Hippocampal formation (tissue), 2 donors: ENCODE measurements at regions not wholly inside any gene's neighbourhood (a gene's known extent, or its start where the extent isn't known, plus 50 kb on each side); places are given as distances from the start of the nearest gene placed in this dataset.

ENCODE experiments used
- DNase-seq, 2 donors: peaks; one replicate each; lab custom pipeline; 2025; lab: John Stamatoyannopoulos, UW

DNA sequence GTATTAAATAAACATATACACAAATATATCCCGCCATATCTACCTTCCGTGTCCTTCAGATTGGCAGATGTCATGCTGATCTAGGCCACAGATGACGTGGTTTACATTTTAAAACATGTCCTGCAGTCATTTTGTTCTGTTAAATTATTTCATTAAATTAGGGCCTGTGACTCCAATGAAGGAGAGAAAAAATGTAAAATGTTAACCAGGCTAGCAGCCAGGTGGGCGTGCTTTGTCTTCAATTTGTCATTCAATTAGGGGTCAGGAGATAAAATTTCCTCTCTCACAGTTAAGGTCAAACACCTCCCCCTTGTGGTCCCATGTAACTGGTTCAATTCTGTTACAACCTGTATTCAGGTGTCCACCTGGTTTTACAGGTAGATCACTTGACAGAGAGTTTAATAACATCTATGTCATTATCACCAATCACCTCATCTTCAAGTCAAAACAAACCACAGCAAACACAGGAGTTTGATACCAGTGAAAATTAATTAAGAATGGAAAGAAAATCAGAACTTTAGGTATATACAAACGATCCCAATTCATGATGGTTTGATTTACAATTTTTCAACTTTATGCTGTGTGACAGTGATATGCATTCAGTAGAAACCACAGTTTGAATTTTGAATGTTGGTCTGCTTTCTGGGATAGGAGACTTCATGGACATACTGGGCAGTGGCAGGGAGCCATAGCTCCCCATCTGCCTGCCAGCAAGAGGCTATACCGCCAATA, 339.4 kb downstream of the CMPK2 start:
- no peak for DNase-seq

GRCh38 chr2:6531304-6531703, 334.4 kb downstream of the CMPK2 start:
- no peak for DNase-seq

DNA sequence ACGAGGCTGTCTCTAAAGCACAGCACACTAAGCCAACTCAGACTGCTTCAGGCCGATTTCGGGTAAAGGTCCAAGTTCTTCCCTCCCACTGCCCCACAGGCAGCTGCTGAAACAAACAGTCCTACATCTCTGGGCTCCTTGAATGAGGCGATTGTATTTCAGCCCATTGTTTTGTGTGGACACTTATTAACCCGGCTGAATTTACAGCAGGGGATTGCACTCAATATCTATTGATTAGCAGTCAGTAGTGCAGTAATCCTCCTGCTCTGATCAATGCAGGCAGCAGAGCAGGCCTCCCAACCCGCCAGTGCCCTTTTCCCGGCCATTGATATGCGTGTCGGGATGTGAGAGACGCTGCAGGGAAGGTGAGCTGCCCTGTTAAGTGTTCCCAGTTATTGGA, 330.1 kb downstream of the CMPK2 start:
- peak; percentile 33 to 53 for DNase-seq

- DNase-seq = no peak
These were observed 327.1 kb downstream of the CMPK2 start for GRCh38 chr2:6538607-6539006.

DNA sequence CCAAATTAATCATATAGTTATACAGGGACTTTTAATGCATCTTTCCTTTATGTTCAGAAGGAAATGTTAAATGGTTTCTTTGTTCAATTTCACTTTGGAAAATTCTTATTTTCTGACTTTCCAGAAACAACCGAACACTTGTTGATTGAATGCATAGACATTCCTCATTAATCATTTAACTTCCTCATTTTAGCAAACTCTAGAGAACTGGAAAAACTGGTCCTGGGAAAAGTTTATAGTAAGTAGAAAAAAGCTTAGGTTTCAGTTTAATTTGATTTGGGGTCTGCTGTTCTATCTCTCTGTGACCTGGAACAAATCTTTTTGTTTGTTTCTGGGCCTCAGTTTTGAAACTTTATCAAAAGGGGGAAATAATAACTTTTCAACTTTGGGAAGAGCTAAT, 320.4 kb downstream of the CMPK2 start:
- DNase-seq = no peak

GRCh38 chr2:6545795-6546194, 319.9 kb downstream of the CMPK2 start:
- no peak for DNase-seq

- DNase-seq = peak in 1 of 2 donors; percentile 2
These were observed 311.2 kb downstream of the CMPK2 start for GRCh38 chr2:6554466-6554865.

DNA sequence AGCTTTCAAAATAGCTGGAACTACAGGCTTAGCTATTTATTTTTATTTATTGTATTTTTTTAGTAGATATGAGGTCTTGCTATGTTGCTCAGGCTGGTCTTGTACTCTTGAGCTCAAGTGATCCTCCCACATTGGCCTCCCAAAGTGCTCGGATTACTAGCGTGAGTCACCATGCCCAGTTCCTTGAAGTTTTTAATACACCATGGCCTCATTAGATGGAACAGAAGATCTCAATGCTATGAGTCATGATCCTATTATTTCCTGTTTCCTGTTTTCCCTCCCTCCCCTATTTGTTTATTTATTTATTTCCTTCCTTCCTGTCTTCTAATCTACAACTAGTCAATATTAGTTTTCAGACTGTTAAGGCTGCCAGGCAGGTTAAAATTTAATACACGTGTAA, 309.0 kb downstream of the CMPK2 start:
- no peak for DNase-seq

GRCh38 chr2:6557737-6558136, 308.0 kb downstream of the CMPK2 start:
- DNase-seq = no peak

DNA sequence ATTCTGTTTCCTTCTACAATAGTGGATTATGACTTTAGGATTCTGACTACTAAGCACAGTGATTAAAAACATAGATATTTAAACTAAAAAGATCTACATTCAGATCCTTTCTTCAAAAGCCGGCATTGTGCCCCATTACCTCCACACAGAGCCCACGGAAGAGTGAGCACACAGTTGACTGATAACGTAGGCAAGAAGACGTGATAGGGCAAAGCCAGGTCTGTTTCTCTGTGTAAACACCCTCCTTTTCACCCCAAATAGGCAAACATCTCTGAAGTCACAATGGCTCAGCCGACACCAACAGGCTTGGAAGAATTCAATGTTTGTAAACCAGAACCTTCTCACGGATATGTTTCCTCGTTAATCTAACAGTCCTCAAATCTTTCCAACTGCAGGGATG, 302.9 kb downstream of the CMPK2 start:
- no peak for DNase-seq

DNA sequence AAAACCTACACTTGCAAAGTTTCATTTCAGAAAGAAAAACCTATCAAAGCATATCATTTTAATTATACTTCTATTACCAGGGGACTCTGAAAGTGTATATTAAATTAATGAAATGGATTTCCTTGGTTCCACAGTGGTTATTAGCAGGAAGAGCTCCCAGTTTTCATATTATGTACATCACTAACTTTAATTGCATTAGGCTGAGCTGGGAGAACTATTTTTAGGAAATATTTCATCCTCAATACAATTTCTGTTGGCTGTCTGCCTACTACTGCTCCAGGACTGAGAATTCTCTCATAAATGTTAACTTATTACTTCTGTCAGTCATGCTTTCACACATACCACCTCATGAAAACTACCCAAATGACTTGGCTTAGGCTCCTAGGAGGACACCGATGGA, 301.4 kb downstream of the CMPK2 start:
- DNase-seq = no peak

GRCh38 chr2:6574121-6574520, 291.6 kb downstream of the CMPK2 start:
- DNase-seq = no peak

DNA sequence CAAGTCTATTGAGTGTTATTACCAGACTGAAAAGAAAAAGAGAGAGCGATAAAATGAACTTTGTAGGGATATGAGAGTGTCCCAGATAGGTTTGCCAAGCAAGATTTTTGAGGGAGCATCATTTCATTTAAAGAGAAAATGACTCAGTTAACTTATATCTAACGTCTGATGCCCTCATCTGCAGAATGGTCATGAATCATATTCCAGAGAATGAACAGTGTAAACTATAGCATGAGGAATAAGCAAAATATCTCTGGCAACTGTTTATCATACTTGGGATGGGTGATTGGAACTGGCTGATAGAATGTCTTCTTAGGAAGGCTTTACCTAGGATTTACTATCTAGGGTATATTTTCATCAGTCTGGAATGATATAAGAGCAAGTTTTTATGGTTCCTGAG, 289.4 kb downstream of the CMPK2 start:
- DNase-seq = no peak

DNA sequence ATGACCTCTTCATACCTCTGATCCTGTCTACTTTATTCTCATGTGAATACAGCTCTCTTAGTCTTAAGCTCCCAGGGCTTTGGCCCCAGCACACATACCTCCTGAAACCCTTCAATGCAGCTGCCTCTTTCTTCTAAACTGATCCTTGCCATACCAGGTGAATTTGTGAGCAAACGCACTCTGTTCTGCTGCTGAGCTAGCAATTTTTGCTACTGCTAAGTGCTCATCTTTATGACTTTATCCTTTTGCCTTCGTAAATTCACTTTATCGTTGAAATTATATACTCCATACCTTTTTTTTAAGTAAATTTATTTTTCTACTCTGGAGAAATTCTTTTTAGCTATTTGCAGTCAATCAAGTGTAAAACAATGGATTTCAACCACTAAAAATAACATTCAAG, 287.7 kb downstream of the CMPK2 start:
- no peak for DNase-seq

DNA sequence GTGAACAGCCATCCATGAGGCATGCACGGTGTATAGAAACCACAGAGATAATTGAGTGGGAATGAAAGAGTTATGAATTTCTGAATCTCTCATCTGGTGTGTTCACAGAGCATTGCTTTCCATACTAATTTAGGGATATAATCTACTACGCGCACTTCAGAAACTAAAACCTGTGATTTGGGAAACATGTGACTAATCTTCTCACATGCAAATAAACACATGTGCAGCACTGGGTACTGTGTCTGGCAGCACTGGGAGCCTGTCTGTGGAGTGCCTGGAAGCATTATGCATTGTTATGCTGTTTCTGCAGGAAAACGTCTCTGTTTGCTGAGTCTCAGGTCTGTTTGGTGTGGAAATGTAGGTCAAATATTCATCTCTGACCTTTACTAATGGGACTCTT, 287.3 kb downstream of the CMPK2 start:
- DNase-seq = no peak

- no peak for DNase-seq
These were observed 286.4 kb downstream of the CMPK2 start for GRCh38 chr2:6579281-6579680.

DNA sequence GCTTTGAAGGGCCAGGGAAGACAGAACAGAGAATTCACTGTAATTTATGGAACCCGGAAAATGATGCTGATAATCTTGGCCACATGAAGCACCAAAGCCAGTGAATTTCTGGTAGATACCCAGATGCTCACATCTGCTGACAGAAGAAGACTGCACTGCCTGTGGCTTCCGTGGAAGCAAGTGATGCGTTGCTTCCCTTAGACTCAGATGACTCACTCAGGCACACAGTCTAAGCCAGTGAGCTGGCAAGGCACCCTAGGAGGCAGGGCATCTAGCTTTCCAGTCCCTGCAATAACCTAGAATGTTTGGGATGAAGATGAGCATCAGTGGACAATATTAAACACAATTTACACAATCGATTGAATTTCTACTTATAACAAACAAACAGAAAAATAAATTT, 284.7 kb downstream of the CMPK2 start:
- no peak for DNase-seq

DNA sequence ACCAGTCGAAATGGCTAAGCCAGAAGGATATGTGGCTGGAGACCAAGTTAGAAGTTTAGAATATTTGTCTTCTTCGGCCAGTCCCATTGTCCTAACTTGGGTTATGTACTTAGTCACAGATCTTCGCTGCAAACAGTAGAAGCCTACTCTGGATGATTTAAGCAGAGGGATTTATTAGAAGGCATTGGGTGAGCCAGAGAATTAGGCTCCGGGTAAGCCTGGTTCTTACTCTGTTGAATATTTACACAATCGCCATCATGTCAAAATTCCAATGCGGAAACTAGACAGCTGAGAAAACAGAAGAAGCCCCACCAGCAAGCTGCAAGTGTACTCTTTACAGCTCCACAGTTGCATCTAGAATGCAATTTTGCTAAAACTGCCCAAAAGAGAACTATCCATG, 276.6 kb downstream of the CMPK2 start:
- no peak for DNase-seq

DNA sequence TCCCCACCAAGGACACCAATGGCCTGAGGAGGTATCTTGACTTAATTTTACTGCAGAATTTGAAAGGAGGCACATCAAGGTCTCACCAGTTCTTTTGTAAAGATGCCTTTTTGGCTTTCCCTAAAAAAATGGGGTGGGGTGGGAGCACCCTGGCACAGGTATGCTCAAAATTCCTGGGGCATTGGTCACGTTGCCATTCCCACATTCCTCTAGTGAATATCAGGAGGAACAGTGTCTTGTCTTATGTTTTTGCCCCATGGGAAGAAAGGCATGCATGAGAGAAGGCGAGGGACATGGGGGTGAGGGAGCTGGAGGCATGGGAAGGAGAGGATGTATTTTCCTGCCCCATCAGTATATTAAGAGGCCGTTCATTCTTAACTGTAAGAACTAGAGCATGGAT, 275.3 kb downstream of the CMPK2 start:
- no peak for DNase-seq

DNA sequence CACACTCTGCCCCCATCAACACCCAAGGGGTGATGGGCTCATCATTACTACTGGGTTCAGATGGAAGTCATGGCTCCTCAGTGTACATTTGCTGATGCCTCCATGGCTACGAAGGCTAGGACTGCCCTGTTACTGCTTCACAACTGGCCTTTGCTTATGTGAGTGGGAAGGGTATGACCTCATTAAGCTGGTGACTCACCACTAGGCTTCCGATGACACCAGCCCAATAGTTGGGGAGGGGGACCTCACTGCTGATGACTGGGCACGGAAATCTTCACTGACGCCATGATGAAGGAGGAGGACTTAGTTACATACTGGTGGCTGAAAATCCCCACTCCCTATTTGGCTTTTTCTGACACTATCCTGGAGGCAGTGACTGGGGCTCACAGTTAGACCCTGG, 263.2 kb downstream of the CMPK2 start:
- DNase-seq = no peak

DNA sequence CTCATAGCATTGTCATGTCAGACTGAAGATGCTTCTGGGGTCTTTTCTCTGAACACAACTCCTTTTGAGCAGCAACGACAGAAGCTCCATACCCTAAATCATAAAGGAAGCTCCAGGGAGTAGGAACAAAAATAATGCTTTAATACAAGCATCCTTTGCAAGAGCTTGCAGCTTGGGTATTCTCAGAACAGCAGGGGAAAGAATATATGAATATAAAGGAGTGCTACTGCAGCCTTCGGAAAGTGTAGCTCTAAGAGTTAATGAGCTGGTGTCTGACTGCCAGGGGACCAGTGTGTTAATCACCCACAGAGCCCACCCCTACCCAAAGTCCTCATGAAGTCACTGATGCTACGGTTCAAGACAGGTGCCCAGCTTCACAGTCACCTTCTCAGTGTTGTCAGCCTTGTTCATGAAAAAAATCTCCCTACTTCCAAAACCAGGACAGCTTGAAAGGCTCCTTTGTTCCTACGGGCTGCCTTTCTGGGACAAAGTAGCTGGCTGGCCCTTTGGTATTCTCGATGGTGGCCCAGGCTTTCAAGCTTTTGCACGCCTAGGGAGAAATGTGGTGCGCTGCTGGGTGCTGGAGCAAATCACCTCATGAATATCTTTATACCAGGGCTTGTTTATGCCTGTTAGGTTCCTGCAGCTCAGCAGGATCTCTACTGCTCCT, 259.7 kb downstream of the CMPK2 start:
- no peak for DNase-seq

- DNase-seq = no peak
These were observed 247.9 kb downstream of the CMPK2 start for GRCh38 chr2:6617794-6618193.

DNA sequence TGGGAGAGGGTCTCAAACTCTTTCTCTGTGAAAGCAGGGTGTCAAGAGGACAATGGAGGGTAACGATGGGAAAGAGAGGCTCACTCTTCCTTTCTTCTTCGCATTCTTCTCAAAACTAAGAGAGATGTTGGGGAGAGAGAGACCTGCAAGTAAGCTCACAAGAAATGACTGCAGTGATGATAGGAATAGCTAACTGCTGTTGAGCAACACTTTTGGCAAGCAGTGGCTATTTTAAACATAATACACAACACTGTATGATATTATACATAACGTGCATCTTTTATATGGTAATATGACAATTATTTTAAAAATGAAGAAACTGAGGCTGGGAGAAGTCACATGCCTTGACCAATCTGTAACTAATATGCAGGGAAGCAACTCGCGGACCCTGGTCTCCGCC, 247.5 kb downstream of the CMPK2 start:
- DNase-seq = no peak

GRCh38 chr2:6623746-6624145, 242.0 kb downstream of the CMPK2 start:
- no peak for DNase-seq
